HepG2 (cell line): ENCODE measurements at regions not wholly inside any gene's neighbourhood (a gene's known extent, or its start where the extent isn't known, plus 50 kb on each side); places are given as distances from the start of the nearest gene placed in this dataset.

ENCODE experiments used
- AHDC1 ChIP-seq: sonication (generic); formaldehyde crosslinking; IDR thresholded peaks from 2 replicates; pipeline ENCODE4 v1.5.1; 2020; ENCODE audit warnings: mild to moderate bottlenecking, missing genetic modification reagents, borderline replicate concordance
- FOSL1 ChIP-seq: sonication (generic); formaldehyde crosslinking; IDR thresholded peaks from 2 replicates; pipeline ENCODE4 v1.9.0; 2021; ENCODE audit warnings: missing genetic modification reagents, borderline replicate concordance
- FOXO1 ChIP-seq: sonication (generic); formaldehyde crosslinking; IDR thresholded peaks from 2 replicates; pipeline ENCODE4 v1.4.0; 2020; ENCODE audit warnings: missing genetic modification reagents
- FOXP1 ChIP-seq, 2 experiments: fragments of 450-650 bp in 1 of 2; IDR thresholded peaks; 2 replicates each; pipeline ENCODE4 v1.6.1; 2017 to 2018; ENCODE audit warnings: antibody characterized with exemption in 1 of 2
- FOXP4 ChIP-seq: sonication (generic); formaldehyde crosslinking; IDR thresholded peaks from 2 replicates; pipeline ENCODE4 v1.4.0; 2020; ENCODE audit warnings: missing genetic modification reagents
- GZF1 ChIP-seq: sonication (generic); formaldehyde crosslinking; IDR thresholded peaks from 2 replicates; pipeline ENCODE4 v1.5.1; 2020; ENCODE audit warnings: mild to moderate bottlenecking, missing genetic modification reagents
- HDAC2 ChIP-seq: sonication (generic); formaldehyde crosslinking; IDR thresholded peaks from 2 replicates; pipeline ENCODE4 v1.4.0; 2020; ENCODE audit warnings: missing genetic modification reagents
- JUND ChIP-seq: sonication (generic); formaldehyde crosslinking; IDR thresholded peaks from 2 replicates; pipeline ENCODE4 v1.8.0; 2022; ENCODE audit warnings: mild to moderate bottlenecking, missing genetic modification reagents
- KMT2B ChIP-seq: IDR thresholded peaks from 2 replicates; pipeline ENCODE4 v1.6.1; 2016; ENCODE audit warnings: missing genetic modification reagents, missing compliant biosample characterization
- MED8 ChIP-seq: sonication (generic); formaldehyde crosslinking; IDR thresholded peaks from 2 replicates; pipeline ENCODE4 v1.8.1; 2023; ENCODE audit warnings: mild to moderate bottlenecking, missing genetic modification reagents; ENCODE audit not compliant: insufficient replicate concordance
- RARA ChIP-seq: IDR thresholded peaks from 2 replicates; pipeline ENCODE4 v1.6.1; 2016; ENCODE audit warnings: missing genetic modification reagents, missing compliant biosample characterization
- SIX4 ChIP-seq: sonication (generic); formaldehyde crosslinking; IDR thresholded peaks from 2 replicates; pipeline ENCODE4 v1.4.0; 2020; ENCODE audit warnings: missing genetic modification reagents
- SMAD1 ChIP-seq: sonication (generic); formaldehyde crosslinking; IDR thresholded peaks from 2 replicates; pipeline ENCODE4 v1.4.0; 2020; ENCODE audit warnings: missing genetic modification reagents, low read depth, mild to moderate bottlenecking, borderline replicate concordance
- SP5 ChIP-seq: IDR thresholded peaks from 2 replicates; pipeline ENCODE4 v1.6.1; 2016; ENCODE audit warnings: low read depth, borderline replicate concordance
- ZNF232 ChIP-seq: sonication (generic); formaldehyde crosslinking; IDR thresholded peaks from 2 replicates; pipeline ENCODE4 v1.4.0; 2020; ENCODE audit warnings: missing genetic modification reagents, borderline replicate concordance
- ZNF629 ChIP-seq: sonication (generic); formaldehyde crosslinking; conservative IDR thresholded peaks from 2 replicates; pipeline ENCODE4 v1.5.0; 2020; ENCODE audit warnings: missing genetic modification reagents
- ZNF816 ChIP-seq: sonication (generic); formaldehyde crosslinking; IDR thresholded peaks from 2 replicates; pipeline ENCODE4 v1.8.0; 2022; ENCODE audit warnings: missing genetic modification reagents, mild to moderate bottlenecking, borderline replicate concordance
- TF ChIP-seq, protein P1 (sequence below): IDR thresholded peaks from 2 replicates; pipeline ENCODE4 v1.6.1; 2018; ENCODE audit warnings: missing genetic modification reagents, mild to moderate bottlenecking, missing compliant biosample characterization
- TF ChIP-seq, protein P2 (sequence below): sonication (generic); formaldehyde crosslinking; IDR thresholded peaks from 2 replicates; pipeline ENCODE4 v1.4.0; 2020; ENCODE audit warnings: missing genetic modification reagents

DNA sequence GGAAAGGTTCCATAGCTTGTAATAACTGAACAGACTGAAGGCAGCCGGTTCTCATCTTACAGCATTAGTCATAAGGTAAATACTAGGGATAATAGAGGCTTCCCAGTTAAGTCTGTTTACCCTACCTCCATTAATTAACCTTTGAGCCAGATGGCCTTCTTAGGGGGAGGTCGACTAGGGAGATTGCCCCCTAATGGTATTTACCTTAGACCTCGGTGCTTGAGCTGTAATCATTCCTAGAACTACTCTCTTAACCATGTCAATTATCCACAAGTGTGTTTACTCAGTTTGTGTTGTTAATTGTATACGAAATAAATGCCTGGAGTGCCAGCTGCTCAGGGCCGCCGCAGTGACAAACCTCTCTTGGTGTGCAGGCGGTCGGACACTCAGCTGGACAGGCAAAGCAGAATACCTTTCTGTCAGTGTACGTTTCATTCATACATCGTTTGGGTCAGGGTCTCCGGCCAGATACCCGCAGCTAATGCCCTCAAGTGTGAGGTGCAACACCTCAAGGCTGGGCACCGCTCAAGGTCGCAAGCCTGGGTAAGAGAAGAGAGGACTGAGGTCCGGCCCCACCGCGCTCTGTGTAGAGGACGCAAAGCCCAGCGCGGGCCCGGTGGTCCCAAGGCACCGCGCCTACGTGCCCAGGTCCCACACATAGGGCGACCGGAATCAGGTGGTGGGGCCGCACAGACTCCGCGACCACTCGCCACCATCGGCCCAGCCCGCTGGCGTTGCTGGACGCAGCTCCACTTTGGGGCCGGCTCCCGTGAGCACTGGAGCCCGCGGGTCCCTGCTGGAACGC is 931.0 kb downstream of the NLGN4Y start (continued):
- TF ChIP-seq, protein P1, sequence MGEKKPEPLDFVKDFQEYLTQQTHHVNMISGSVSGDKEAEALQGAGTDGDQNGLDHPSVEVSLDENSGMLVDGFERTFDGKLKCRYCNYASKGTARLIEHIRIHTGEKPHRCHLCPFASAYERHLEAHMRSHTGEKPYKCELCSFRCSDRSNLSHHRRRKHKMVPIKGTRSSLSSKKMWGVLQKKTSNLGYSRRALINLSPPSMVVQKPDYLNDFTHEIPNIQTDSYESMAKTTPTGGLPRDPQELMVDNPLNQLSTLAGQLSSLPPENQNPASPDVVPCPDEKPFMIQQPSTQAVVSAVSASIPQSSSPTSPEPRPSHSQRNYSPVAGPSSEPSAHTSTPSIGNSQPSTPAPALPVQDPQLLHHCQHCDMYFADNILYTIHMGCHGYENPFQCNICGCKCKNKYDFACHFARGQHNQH (CRISPR knock-in tag): no peak
- TF ChIP-seq, protein P2, sequence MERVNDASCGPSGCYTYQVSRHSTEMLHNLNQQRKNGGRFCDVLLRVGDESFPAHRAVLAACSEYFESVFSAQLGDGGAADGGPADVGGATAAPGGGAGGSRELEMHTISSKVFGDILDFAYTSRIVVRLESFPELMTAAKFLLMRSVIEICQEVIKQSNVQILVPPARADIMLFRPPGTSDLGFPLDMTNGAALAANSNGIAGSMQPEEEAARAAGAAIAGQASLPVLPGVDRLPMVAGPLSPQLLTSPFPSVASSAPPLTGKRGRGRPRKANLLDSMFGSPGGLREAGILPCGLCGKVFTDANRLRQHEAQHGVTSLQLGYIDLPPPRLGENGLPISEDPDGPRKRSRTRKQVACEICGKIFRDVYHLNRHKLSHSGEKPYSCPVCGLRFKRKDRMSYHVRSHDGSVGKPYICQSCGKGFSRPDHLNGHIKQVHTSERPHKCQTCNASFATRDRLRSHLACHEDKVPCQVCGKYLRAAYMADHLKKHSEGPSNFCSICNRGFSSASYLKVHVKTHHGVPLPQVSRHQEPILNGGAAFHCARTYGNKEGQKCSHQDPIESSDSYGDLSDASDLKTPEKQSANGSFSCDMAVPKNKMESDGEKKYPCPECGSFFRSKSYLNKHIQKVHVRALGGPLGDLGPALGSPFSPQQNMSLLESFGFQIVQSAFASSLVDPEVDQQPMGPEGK (CRISPR knock-in tag): 0 out of 2 replicates have a peak, but pooled peaks have one; percentile 55
- peak; percentile 81 for TF ChIP-seq FOXP4 (CRISPR knock-in tag)
- no peak for TF ChIP-seq FOXO1 (CRISPR knock-in tag)
- TF ChIP-seq SIX4 (CRISPR knock-in tag): peak; percentile 96
- TF ChIP-seq RARA (CRISPR knock-in tag): peak; percentile 68
- peak; percentile 84 for TF ChIP-seq JUND (CRISPR knock-in tag)
- TF ChIP-seq KMT2B (CRISPR knock-in tag): no peak
- TF ChIP-seq ZNF629 (CRISPR knock-in tag): no peak
- peak; percentile 50; the same call in 1 of the 2 replicates for TF ChIP-seq HDAC2 (CRISPR knock-in tag)
- TF ChIP-seq GZF1: no peak
- no peak for TF ChIP-seq SMAD1
- TF ChIP-seq MED8: no peak
- TF ChIP-seq SP5: 0 out of 2 replicates have a peak, but pooled peaks have one; percentile 35
- TF ChIP-seq ZNF816: no peak
- peak; percentile 56; the same call in 1 of the 2 replicates for TF ChIP-seq AHDC1 (CRISPR knock-in tag)
- TF ChIP-seq FOSL1 (CRISPR knock-in tag): peak; percentile 91; the same call in 1 of the 2 replicates
- TF ChIP-seq ZNF232 (CRISPR knock-in tag): no peak
- TF ChIP-seq FOXP1 (IDR thresholded peaks at IDR 0.05): no peak
- TF ChIP-seq FOXP1 (CRISPR knock-in tag; IDR thresholded peaks at IDR 0.05): peak; percentile 75
